Transverse colon (tissue), 4 donors: ENCODE measurements at regions not wholly inside any gene's neighbourhood (a gene's known extent, or its start where the extent isn't known, plus 50 kb on each side); places are given as distances from the start of the nearest gene placed in this dataset.
"Not testable (repeated sequence)": the region's sequence is repeated elsewhere in the genome, so short reads cannot be mapped to it uniquely, and the experiment has no call there.

Experiments used
- EP300 ChIP-seq: sonication (generic); formaldehyde crosslinking; IDR thresholded peaks from one replicate; pipeline ENCODE4 v1.6.1; 2017; ENCODE audit warnings: antibody characterized with exemption, low read depth
- POLR2A ChIP-seq: fragments of 450-650 bp; IDR thresholded peaks from one replicate; pipeline ENCODE4 v1.6.1; 2016; ENCODE audit warnings: antibody characterized with exemption, mild to moderate bottlenecking, moderate library complexity
- POLR2AphosphoS5 ChIP-seq, 3 donors: sonication (generic); formaldehyde crosslinking; IDR thresholded peaks; one replicate each; pipeline ENCODE4 v1.6.1; 2016; ENCODE audit warnings: antibody characterized with exemption in 3 of 3
- TF ChIP-seq, protein P1 (sequence below), 5 experiments: fragments of 200-600 bp in 3 of 5; fragments of 450-650 bp in 2 of 5; sonication (generic) in 3 of 5; IDR thresholded peaks; 1 replicate in 2 of 5; 2 replicates in 3 of 5; pipeline ENCODE4 v1.5.1; 2016 to 2017; ENCODE audit warnings: antibody characterized with exemption in 5 of 5, inconsistent platforms in 3 of 5, mild to moderate bottlenecking in 2 of 5, moderate library complexity in 1 of 5

DNA sequence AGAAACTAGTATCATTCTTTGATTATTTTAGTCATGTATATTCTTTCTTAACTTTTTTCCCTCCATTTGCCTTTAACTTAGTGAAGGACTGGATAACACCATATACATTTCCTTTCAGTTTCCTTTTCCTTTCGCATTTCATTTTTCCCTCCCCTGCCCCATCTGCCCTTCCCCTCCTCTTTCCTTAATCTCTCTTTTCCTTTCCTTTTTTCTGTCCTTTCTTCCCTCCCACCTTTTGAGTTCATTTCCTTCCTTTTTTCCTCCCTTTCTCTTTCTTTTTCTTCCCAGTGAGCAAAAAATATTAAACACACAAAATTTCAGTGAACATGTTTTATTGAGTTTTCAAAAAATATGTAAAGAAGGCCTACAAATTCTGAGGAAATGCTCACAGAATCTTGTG is 373.3 kb downstream of the SRGAP2C start:
- TF ChIP-seq, protein P1, sequence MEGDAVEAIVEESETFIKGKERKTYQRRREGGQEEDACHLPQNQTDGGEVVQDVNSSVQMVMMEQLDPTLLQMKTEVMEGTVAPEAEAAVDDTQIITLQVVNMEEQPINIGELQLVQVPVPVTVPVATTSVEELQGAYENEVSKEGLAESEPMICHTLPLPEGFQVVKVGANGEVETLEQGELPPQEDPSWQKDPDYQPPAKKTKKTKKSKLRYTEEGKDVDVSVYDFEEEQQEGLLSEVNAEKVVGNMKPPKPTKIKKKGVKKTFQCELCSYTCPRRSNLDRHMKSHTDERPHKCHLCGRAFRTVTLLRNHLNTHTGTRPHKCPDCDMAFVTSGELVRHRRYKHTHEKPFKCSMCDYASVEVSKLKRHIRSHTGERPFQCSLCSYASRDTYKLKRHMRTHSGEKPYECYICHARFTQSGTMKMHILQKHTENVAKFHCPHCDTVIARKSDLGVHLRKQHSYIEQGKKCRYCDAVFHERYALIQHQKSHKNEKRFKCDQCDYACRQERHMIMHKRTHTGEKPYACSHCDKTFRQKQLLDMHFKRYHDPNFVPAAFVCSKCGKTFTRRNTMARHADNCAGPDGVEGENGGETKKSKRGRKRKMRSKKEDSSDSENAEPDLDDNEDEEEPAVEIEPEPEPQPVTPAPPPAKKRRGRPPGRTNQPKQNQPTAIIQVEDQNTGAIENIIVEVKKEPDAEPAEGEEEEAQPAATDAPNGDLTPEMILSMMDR (IDR thresholded peaks at IDR 0.05), result not testable (repeated sequence)
- TF ChIP-seq EP300; POLR2A; POLR2AphosphoS5 (IDR thresholded peaks at IDR 0.05): not testable (repeated sequence)
